D721Med (cell line): ENCODE measurements at regions not wholly inside any gene's neighbourhood (a gene's known extent, or its start where the extent isn't known, plus 50 kb on each side); places are given as distances from the start of the nearest gene placed in this dataset.

Experiments
- DNase-seq: peaks from one replicate; pipeline ENCODE4 v3.0.0; 2011; ENCODE audit warnings: low spot score; ENCODE audit not compliant: insufficient read length
- FAIRE-seq: peaks from 2 replicates; lab custom pipeline; 2011; peaks lifted over from hg19 to GRCh38; lab: Jason Lieb, UNC
- TF ChIP-seq, protein P1 (sequence below): IDR thresholded peaks from 2 replicates; pipeline ENCODE4 v1.5.1; 2012; ENCODE audit warnings: mild to moderate bottlenecking, control low read depth; ENCODE audit not compliant: insufficient read depth; ENCODE audit errors: missing control alignments

DNA sequence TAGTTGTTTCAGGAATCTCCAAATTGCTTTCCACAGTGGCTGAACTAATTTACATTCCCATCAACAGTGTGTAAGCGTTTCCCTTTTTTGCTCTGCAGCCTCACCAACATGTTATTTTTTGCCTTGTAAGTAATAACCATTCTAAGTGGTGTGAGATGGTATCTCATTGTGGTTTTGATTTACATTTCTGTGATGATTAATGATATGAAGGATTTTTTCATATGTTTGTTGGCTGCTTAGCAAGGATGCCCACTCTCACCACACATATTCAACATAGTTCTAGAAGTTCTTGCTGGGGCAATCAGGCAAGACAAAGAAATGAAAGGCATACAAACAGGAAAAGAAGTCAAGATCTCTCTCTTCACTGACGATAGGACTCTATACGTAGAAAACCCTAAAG lies 472.4 kb downstream of the ZNF674 start:
- no peak for FAIRE-seq
- TF ChIP-seq, protein P1, sequence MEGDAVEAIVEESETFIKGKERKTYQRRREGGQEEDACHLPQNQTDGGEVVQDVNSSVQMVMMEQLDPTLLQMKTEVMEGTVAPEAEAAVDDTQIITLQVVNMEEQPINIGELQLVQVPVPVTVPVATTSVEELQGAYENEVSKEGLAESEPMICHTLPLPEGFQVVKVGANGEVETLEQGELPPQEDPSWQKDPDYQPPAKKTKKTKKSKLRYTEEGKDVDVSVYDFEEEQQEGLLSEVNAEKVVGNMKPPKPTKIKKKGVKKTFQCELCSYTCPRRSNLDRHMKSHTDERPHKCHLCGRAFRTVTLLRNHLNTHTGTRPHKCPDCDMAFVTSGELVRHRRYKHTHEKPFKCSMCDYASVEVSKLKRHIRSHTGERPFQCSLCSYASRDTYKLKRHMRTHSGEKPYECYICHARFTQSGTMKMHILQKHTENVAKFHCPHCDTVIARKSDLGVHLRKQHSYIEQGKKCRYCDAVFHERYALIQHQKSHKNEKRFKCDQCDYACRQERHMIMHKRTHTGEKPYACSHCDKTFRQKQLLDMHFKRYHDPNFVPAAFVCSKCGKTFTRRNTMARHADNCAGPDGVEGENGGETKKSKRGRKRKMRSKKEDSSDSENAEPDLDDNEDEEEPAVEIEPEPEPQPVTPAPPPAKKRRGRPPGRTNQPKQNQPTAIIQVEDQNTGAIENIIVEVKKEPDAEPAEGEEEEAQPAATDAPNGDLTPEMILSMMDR, result no peak
- no peak for DNase-seq

DNA sequence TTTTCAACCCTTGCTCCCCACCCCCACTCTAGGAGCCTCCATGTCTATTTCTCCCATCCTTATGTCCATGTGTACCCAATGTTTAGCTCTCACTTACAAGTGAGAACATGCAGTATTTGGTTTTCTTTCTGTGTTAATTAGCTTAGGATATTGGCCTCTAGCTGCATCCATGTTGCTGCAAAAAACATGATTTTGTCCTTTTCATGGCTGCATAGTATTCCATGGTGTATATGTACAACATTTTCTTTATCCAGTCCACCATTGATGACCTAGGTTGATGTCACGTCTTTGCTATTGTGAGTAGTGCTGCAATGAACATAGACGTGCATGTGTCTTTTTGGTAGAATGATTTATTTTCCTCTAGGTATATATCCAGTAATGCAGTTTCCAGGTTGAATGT lies 472.8 kb downstream of the ZNF674 start:
- TF ChIP-seq, protein P1, result no peak
- DNase-seq (no peak), FAIRE-seq (peak; percentile 53)

DNA sequence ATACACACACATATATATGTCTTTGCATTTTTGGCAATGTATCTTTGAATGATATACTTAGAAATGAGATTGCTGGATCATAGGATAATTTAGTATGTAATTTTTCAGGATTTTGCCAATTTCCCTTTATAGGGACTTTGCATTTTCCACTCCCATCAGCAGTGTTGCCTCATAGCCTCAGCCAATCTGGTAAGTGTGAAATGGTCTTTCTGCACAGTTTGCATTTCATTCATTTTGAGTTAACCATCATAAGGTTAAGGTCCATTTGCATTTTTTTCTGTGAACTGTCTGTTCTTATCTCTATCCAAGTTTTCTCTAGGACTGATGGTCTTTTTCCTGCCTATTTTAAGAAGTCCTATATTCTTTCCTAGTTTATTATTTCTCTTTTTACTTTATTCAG lies 474.8 kb downstream of the ZNF674 start:
- FAIRE-seq (no peak), DNase-seq (no peak)
- TF ChIP-seq, protein P1, result no peak

DNA sequence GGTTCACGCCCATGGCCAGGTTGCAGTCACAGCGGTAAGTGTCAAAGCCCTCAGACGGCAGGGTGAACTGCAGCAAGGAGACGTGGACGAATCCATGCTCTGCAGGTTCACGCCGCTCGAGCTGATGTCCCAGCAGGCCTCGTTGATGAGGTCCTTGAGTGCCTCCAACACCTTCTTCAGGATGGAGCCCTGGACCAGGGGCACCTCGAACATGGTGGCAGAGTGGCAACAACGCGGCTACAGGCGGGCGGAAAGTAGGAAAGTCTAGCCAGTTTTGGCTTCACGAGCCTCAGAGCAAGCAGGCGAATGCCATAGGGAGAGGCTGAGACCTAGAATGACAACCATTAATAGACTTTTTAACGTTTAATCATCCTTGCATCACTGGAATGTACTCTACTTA lies 485.9 kb downstream of the ZNF674 start:
- TF ChIP-seq, protein P1, result no peak
- DNase-seq, result no peak
- FAIRE-seq, result no peak

DNA sequence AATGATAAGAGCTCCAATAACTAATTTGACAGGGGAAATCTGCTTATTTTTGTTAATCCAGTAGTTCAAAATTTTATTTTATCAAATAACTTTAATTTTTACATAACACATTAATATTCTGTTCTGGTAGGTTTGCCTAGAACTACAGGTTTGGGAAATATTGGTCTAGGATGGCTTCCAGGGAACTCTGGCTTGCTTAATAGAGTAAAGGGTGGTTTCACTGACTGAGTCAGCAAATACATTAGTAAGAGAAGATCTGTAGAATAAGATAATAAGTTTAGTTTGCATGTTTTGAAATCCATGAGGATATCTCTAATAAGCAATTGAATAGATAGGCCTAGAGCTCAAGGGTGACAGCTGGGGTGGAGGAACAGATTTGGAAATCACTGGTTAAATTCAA lies 500.7 kb downstream of the ZNF674 start:
- FAIRE-seq, result no peak
- TF ChIP-seq, protein P1, result no peak
- no peak for DNase-seq

DNA sequence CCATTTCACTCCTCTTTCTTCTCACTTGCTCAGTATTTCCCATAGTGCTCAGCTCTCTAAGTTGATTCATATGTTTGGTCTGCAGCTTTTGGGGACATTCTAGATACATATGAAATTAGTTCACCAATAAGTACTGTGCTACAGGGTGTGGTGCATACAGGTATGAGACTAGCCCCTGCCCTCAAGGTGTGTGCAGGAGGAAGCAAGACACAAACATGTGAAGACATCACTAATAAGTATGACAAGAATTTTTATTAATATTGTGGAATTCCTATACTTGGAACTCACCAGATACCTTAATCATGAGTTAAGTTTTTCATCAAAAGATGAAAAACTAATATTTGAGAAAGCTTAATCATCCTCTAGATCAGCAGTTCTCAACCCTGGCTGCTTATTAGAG lies 505.2 kb downstream of the ZNF674 start:
- DNase-seq, result no peak
- no peak for FAIRE-seq
- TF ChIP-seq, protein P1, result no peak

DNA sequence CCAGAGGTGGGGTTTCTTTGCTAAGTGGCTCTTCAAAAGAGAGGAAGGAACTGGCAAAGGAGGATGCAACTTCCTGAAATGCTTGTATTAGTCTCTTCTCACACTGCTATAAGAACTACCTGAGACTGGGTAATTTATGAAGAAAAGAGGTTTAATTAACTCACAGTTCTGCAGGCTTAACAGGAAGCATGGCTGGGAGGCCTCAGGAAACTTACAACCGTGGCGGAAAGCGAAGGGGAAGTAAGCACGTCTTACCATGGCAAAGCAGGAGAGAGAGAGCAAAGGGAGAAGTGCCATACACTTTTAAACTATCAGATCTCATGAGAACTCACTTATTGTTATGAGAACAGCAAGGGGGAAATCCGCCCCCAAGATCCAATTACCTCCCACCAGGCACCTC lies 505.7 kb downstream of the ZNF674 start:
- TF ChIP-seq, protein P1, result no peak
- DNase-seq, result no peak
- no peak for FAIRE-seq
